ENCODE measurements at regions not wholly inside any gene's neighbourhood (a gene's known extent, or its start where the extent isn't known, plus 50 kb on each side); places are given as distances from the start of the nearest gene placed in this dataset.
"Not testable (repeated sequence)": the region's sequence is repeated elsewhere in the genome, so short reads cannot be mapped to it uniquely, and the experiment has no call there.

- Histone ChIP-seq H3K4me3 (no peak overlapping the region), H3K27me3 (no peaks in the 10 kb centered on the region), H3K27ac (no peak overlapping the region), H3K9me3 (peaks cover 0 to 2% (median 0%) of the 10 kb centered on the region in 3 donors), H3K4me1 (no peaks in the 10 kb centered on the region), H3K36me3 (no peaks in the 10 kb centered on the region)
- ATAC-seq = no peak
- WGBS, 2 donors (ENCODE audit: low coverage in 1 of 2) = 63 to 88% methylated on average over 1 to 3 of the region's 3 CpGs
- TF ChIP-seq POLR2A (IDR thresholded peaks at IDR 0.05) = no peak
- TF ChIP-seq EP300 (IDR thresholded peaks at IDR 0.05) = no peak
- no peak for TF ChIP-seq POLR2AphosphoS5 (IDR thresholded peaks at IDR 0.05)
- no peak for TF ChIP-seq CTCF (IDR thresholded peaks at IDR 0.05)
These were observed 550.8 kb downstream of the CDH9 start for GRCh38 chr5:26487553-26487952.

DNA sequence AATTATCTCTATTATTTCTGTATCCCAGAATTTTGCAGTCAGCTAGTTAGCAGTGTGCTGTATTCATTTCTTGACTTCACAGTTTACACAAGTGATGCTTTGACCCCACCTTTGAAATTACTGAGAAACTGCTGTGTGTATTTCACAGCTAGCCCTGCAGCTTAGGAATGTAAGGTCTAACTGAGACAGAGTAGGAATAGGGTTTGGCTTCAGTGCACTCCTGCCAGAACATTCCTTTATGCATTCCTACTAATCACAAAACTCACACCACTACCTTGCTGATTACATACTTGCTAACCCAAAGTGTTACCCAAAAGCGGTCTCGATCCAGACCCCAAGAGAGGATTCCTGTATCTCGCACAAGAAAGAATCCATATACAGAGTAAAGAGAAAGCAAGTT, 551.8 kb downstream of the CDH9 start:
- Histone ChIP-seq H3K4me3 (no peak overlapping the region), H3K4me1 (no peaks in the 10 kb centered on the region), H3K9me3 (no peaks in the 10 kb centered on the region), H3K27ac (no peak overlapping the region), H3K36me3 (no peaks in the 10 kb centered on the region), H3K27me3 (no peaks in the 10 kb centered on the region)
- TF ChIP-seq POLR2AphosphoS5 (IDR thresholded peaks at IDR 0.05) (no peak), EP300 (IDR thresholded peaks at IDR 0.05) (no peak), CTCF (IDR thresholded peaks at IDR 0.05) (no peak), POLR2A (IDR thresholded peaks at IDR 0.05) (no peak)
- 83 to 90% methylated on average over 2 to 3 of the region's 3 CpGs for WGBS, 2 donors (ENCODE audit: low coverage in 1 of 2)
- no peak for ATAC-seq

- H3K27me3 ChIP-seq, H3K9me3 ChIP-seq, H3K4me3 ChIP-seq, H3K4me1 ChIP-seq, H3K27ac ChIP-seq, ATAC-seq, H3K36me3 ChIP-seq: not testable (repeated sequence)
- WGBS, 2 donors (ENCODE audit: low coverage in 1 of 2) = 100% methylated on average over 1 of the region's 46 CpGs; no CpG with 5 or more reads in 1 of the 2 donors
These were observed 553.1 kb downstream of the CDH9 start for GRCh38 chr5:26485146-26485860.

GRCh38 chr5:26482810-26483375, 555.5 kb downstream of the CDH9 start:
- H3K4me3 ChIP-seq = peak overlapping the region; percentile 27 to 40
- WGBS, 2 donors (ENCODE audit: low coverage in 1 of 2) = 37 to 59% methylated on average over 2 of the region's 2 CpGs
- ATAC-seq = peak; percentile 51
- no peak for TF ChIP-seq EP300 (IDR thresholded peaks at IDR 0.05)
- peak in 3 of 4 experiments; percentile 7 to 51 (median 33) for TF ChIP-seq CTCF (IDR thresholded peaks at IDR 0.05)
- no peaks in the 10 kb centered on the region for H3K27me3 ChIP-seq
- H3K9me3 ChIP-seq = no peaks in the 10 kb centered on the region
- no peak overlapping the region for H3K27ac ChIP-seq
- H3K4me1 ChIP-seq = no peaks in the 10 kb centered on the region
- no peaks in the 10 kb centered on the region for H3K36me3 ChIP-seq

- 41 to 69% methylated on average over 5 of the region's 5 CpGs for WGBS, 2 donors (ENCODE audit: low coverage in 1 of 2)
- Histone ChIP-seq H3K4me1 (no peaks in the 10 kb centered on the region), H3K27ac (no peak overlapping the region), H3K9me3 (no peaks in the 10 kb centered on the region), H3K27me3 (no peaks in the 10 kb centered on the region), H3K4me3 (peak overlapping the region; percentile 27 to 40), H3K36me3 (no peaks in the 10 kb centered on the region)
- TF ChIP-seq EP300 (IDR thresholded peaks at IDR 0.05) = no peak
- no peak for TF ChIP-seq POLR2A (IDR thresholded peaks at IDR 0.05)
- TF ChIP-seq POLR2AphosphoS5 (IDR thresholded peaks at IDR 0.05) = no peak
- no peak for TF ChIP-seq CTCF (IDR thresholded peaks at IDR 0.05)
- ATAC-seq = no peak
These were observed 556.1 kb downstream of the CDH9 start for GRCh38 chr5:26482076-26482809.

All from gastroesophageal sphincter (tissue), 4 donors.